ENCODE measurements at regions not wholly inside any gene's neighbourhood (a gene's known extent, or its start where the extent isn't known, plus 50 kb on each side); places are given as distances from the start of the nearest gene placed in this dataset.

GRCh38 chr4:173940146-173940545 is 343.3 kb downstream of the FBXO8 start:
- TF ChIP-seq CTCF (IDR thresholded peaks at IDR 0.05) (no peak), POLR2A (IDR thresholded peaks at IDR 0.05) (no peak)
